H1 (cell line): ENCODE measurements at regions not wholly inside any gene's neighbourhood (a gene's known extent, or its start where the extent isn't known, plus 50 kb on each side); places are given as distances from the start of the nearest gene placed in this dataset.

Source experiments
- EP300 ChIP-seq, 2 experiments: IDR thresholded peaks; 1 replicate in 1 of 2; 2 replicates in 1 of 2; pipeline ENCODE4 v1.6.1; 2011 to 2012; ENCODE audit warnings: low read depth in 2 of 2, low read length in 2 of 2, mild to moderate bottlenecking in 2 of 2, borderline replicate concordance in 1 of 2, inconsistent platforms in 1 of 2, moderate library complexity in 1 of 2
- RNF2 ChIP-seq: fragments of 200-900, 300-1000 bp; sonication (generic); IDR thresholded peaks from 2 replicates; pipeline ENCODE4 v1.7.1; 2016; ENCODE audit warnings: borderline replicate concordance, low read depth, mild to moderate bottlenecking, antibody characterized with exemption, low read length; ENCODE audit not compliant: poor library complexity, severe bottlenecking; ENCODE audit errors: missing control alignments

DNA sequence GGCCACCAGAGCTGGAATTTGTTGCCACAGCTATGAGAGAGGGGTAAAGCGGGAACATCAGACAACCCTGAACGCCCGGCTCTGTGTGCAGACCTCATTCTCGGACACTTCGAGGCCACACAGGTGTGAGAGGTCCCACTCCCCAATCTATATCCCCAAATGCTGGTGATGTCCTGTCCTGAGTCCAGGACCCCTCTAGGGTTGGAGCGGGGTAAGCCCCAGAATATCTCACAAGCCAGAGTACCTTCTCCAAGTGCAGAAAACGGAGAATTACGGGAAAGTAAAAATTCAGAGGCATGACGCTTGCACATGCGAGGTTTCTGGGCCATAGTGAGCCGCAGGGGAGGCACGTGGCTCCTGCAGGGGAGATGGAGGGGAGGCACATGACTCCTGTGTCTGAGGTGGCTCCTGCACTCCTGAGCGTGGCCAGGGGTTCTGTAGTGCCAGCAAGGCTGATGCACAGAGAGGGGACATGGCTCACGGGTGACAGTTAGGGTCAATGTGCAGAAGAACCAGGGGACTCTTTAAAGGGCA, 248.0 kb downstream of the RBFOX3 start (continued):
- TF ChIP-seq EP300 (IDR thresholded peaks at IDR 0.05; ENCODE audit: borderline replicate concordance in 1 of 2, low read depth in 2 of 2, low read length in 2 of 2) (no peak), RNF2 (no peak)
